HS-5 (cell line): ENCODE measurements at regions not wholly inside any gene's neighbourhood (a gene's known extent, or its start where the extent isn't known, plus 50 kb on each side); places are given as distances from the start of the nearest gene placed in this dataset.
A peak's percentile ranks its signal among the peaks of the same experiment; 100 is the strongest.

ENCODE experiments used
- DNase-seq: peaks from one replicate; pipeline ENCODE4 v3.0.0-alpha.2; 2012; ENCODE audit warnings: low read depth

- DNase-seq, result no peak
These were observed 985.0 kb upstream of the GOT2 start for GRCh38 chr16:59719121-59719520.

- DNase-seq, result no peak
These were observed 973.5 kb upstream of the GOT2 start for GRCh38 chr16:59707436-59708226.

DNA sequence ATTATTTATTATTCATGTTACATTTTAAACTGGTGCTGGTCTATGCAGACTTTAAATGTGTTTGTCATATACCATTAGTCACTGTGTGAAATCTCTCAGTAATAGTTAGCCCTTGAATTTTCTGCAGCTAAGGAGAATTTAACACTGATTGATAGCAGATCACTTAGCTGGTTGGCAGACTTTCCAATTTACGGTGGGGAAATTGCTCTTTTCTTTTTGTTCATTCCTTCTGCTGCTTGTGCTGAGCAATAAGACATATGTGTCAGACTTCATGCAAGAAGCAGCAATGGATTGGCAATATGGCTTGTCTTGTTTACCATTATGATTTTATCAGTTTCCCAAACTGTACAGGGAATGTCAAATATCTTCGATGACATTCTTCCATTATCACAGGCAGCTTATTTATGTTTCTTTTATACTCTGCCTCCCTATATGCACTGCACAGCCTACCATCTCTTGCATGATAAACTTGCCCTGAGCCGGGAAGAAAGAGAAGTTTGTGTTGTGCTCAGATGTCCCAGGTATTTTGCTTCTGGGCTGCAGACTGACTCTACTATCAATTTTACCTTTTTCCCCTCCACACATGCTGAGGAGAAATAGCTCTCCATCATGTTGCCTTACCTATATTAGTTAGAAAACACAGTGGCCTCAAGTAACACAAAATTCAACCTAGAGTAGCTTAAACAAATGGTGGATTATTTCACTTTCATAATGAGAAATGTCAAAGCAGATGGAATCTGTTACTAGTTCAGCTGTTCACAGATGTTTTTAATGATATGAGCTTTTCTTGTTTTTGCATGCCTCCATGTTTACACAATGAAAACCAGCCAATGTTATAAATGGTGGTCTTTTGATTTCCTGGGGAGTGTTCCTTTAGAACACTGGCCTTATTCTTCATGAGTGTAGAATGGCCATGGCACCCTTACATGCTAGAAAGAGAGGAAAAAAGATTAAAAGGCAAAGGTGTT lies 968.1 kb upstream of the GOT2 start:
- no peak for DNase-seq

DNA sequence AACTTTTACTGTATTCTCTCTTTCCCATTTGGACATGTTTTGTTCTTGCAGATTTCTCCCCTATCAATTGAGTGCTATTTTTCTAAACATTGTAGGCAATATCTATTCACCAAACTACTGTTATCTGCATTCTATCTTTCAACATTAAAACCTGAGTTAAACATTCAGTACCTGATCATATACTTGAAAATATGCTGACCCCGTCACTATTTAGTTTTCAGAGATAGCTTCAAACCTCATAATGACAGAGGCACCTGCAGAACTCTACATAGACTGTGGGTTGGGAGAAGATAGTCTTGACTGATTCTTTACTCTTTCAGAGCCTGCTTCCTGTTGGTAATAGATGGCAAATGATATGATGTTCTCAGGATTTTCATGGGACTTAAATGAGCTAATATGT lies 965.7 kb upstream of the GOT2 start:
- no peak for DNase-seq

DNA sequence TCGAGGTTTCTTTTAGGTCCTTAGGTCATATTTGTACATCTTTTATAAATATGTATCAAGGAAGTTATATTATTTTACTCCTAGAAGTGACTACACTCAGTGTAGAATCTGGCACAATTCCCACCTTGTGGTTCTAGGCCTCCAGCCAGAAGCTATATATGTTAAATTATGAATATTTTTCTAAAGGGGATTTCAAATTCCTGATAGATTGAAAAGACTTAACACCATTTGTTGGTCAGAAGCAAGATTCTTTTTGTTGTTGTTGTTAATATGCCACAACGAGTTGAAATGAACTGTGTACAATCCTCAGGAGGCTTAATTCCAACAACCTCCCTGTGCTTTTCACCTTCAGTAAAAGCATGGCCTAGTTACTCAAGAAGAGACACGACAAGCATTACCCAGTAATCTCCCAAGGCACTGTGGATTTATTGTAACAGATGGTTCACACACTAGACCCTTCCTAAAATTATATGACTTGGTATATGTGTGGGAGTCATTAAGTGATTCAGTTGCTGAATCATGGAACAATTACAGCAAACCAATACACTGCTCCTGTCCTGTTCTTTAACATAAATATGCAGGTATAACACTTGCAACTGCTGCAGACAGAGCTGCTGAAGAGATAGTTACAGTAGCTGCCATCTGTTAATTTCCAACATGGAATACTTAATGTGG lies 964.4 kb upstream of the GOT2 start:
- DNase-seq, result peak; percentile 50

- DNase-seq, result no peak
These were observed 963.6 kb upstream of the GOT2 start for GRCh38 chr16:59697761-59698160.

DNA sequence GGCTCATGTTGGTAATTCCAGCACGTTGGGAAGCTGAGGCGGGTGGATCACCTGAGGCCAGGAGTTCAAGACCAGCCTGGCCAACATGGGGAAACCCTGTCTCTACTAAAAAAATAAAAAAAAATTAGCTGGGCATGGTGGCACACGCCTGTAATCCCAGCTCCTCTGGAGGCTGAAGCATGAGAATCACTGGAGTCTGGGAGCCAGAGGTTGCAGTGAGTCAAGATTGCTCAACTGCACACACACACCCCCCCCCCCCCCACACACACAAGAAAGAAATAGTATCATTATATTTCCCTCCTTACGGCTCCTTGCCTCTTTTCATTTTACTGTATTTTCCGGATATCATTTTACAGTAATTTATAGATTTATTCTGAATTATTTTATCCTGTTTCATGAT lies 963.1 kb upstream of the GOT2 start:
- no peak for DNase-seq

DNA sequence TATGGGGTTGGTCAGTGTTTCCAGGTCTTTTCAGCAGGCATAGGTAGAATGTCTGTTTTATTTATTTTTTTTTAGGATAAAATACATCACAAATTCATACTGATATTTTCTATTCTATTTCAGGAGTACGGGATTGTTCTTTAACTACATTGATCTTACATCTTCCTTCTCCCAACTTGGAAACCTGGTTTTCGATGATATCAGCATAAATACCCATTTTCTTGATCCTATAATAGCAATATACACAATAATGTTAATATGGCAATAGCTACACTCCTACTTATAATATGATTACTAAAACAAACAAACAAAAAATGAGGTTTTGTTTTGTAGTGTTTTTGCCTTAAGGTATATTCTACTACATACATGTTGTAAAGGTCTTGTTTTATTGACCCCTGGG lies 962.4 kb upstream of the GOT2 start:
- no peak for DNase-seq

- no peak for DNase-seq
These were observed 956.1 kb upstream of the GOT2 start for GRCh38 chr16:59690216-59690615.

GRCh38 chr16:59688006-59688405 lies 953.9 kb upstream of the GOT2 start:
- no peak for DNase-seq

GRCh38 chr16:59686405-59686804 lies 952.3 kb upstream of the GOT2 start:
- DNase-seq, result no peak

DNA sequence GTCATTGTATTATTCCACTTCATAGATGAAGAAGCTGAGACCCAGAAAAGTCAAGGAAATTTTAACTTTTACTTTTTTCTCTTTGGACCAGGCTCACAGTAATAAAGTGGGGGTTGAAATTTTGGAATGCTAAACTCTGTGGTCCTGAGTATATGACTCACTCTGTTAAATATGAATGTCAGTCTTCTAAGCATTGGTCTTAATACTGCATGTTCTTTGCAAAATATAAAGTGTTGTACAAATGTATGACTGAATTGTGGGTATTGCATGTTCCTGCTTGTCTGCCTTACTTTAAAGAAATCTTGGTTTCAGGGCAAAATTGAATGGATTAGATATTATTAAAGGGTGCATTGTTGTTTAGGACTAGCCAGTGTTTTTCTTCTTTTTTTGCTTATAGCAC lies 950.8 kb upstream of the GOT2 start:
- no peak for DNase-seq

- DNase-seq, result no peak
These were observed 949.6 kb upstream of the GOT2 start for GRCh38 chr16:59683709-59684108.

DNA sequence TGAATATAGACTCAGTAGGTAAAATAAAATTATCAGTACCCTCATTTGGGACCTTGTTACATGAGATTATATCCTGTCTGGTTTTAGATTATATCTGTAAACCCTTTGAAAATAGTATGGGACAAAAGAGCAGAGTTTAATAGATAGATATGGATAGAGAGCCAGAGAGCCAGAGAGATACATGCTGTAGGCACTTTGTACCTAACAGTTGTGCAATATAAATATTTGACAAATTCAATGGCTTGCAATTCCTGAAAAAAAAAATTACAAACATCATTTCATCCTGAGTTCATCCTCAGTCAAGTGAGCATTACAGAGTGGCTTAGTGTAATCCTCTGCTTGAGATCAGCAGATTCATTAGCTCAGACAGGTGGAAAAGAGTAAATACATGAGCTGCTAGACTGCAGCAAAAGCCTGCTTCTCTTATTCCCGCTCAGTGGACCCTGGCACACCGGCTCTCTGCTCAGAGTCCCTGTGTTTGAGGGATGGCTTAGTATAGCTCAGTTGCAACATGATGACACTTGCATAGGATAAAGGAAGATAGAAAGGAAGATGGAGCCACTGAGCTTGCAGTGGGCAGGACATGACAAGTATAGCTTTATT lies 931.6 kb upstream of the GOT2 start:
- no peak for DNase-seq

GRCh38 chr16:59658572-59658971 lies 924.5 kb upstream of the GOT2 start:
- DNase-seq, result no peak

- DNase-seq, result no peak
These were observed 920.9 kb upstream of the GOT2 start for GRCh38 chr16:59655031-59655430.

GRCh38 chr16:59654455-59654854 lies 920.3 kb upstream of the GOT2 start:
- DNase-seq, result no peak

- DNase-seq, result no peak
These were observed 917.5 kb upstream of the GOT2 start for GRCh38 chr16:59651662-59652061.

DNA sequence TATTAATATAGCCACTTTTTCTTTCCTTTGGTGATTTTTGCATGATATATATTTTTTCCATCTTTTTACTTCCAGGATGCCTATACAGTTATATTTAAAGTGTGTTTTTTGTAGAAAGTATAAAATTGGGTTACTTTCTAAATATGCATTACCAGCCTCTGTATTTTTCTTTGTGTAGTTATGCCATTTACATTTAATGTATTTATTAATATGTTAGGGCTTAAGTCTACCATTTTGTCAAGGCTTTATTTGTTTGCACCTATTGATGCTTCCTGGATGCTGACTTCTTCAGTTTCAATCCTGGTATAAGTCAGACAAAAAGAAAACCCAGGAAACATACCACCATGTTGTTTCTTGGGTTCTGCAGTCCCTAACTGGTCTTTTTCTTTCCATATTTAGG lies 911.1 kb upstream of the GOT2 start:
- no peak for DNase-seq

DNA sequence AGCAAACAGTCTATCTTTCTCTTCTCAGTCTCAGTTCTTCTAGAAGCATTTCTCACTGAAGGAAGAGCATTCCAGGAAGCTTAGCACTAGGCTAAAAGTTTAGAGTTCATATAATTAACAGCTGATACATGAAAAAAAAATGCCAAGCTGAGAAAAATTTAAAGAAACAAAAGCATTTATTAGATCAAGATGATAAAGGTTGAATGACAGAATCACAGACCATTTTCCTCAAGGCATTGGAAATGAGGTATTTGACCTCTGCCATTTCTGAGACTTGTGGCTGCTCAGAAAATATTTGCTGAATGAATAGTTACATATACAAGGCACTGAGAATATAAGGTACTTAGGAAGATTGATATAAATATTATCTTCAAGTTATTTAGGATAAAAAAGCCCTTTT lies 901.6 kb upstream of the GOT2 start:
- peak; percentile 81 for DNase-seq

DNA sequence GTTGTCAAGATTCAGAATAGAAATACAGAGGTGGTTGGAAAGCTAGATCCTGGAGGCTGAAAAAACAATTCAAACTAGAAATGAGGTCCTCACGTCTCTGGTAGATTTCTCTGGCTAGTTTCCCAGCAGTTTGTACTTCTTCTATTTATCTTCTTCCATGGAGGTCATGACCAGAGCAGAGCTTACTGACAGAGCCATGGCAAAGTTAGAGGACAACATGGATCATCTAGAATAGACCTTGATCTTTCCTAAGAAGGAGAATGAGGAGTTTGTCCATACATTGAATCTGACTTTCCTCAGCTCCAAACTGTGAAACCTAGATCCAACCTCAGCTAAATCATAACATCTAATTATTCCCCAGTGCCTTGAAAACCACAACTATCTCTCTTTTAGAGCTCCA lies 900.8 kb upstream of the GOT2 start:
- no peak for DNase-seq

GRCh38 chr16:59634004-59634579 lies 900.0 kb upstream of the GOT2 start:
- peak; percentile 82 for DNase-seq
